ENCODE measurements at regions not wholly inside any gene's neighbourhood (a gene's known extent, or its start where the extent isn't known, plus 50 kb on each side); places are given as distances from the start of the nearest gene placed in this dataset.

GRCh38 chr15:26378304-26378703, 394.6 kb downstream of the GABRB3 start:
- Histone ChIP-seq H3K9me3 (peaks cover 0 to 50% (median 19%) of the 10 kb centered on the region in 4 donors), H3K4me1 (no peaks in the 10 kb centered on the region), H3K4me3 (no peak overlapping the region), H3K36me3 (no peaks in the 10 kb centered on the region), H3K27me3 (no peaks in the 10 kb centered on the region), H3K27ac (no peak overlapping the region)
- WGBS, 5 donors = 43 to 56% (median 48%) methylated on average over 2 of the region's 2 CpGs
- no peak for TF ChIP-seq POLR2A (IDR thresholded peaks at IDR 0.05)
- TF ChIP-seq EP300 (IDR thresholded peaks at IDR 0.05) = no peak
- TF ChIP-seq CTCF (IDR thresholded peaks at IDR 0.05) = no peak
- no peak for TF ChIP-seq POLR2AphosphoS5 (IDR thresholded peaks at IDR 0.05)
- no peak for DNase-seq
- intact Hi-C loops (cut with DNase I; ENCODE audit: low total_unique reads) = loop anchor here (10.0 kb wide), 1 partner anchor 56 kb away; no protein-coding TSS in a partner anchor

GRCh38 chr15:26376243-26376642, 396.6 kb downstream of the GABRB3 start:
- no peaks in the 10 kb centered on the region for H3K36me3 ChIP-seq
- no peak overlapping the region for H3K4me3 ChIP-seq
- 63 to 79% (median 66%) methylated on average over 2 of the region's 2 CpGs for WGBS, 5 donors
- no peak for DNase-seq
- no peak overlapping the region for H3K27ac ChIP-seq
- TF ChIP-seq POLR2A (IDR thresholded peaks at IDR 0.05) = no peak
- TF ChIP-seq CTCF (IDR thresholded peaks at IDR 0.05) = no peak
- no peak for TF ChIP-seq POLR2AphosphoS5 (IDR thresholded peaks at IDR 0.05)
- TF ChIP-seq EP300 (IDR thresholded peaks at IDR 0.05) = no peak
- peaks cover 0 to 47% (median 19%) of the 10 kb centered on the region in 4 donors for H3K9me3 ChIP-seq
- no peaks in the 10 kb centered on the region for H3K27me3 ChIP-seq
- no peaks in the 10 kb centered on the region for H3K4me1 ChIP-seq
- intact Hi-C loops (cut with DNase I; ENCODE audit: low total_unique reads) = loop anchor here (10.0 kb wide), 1 partner anchor 59 kb away; no protein-coding TSS in a partner anchor

GRCh38 chr15:26374806-26375205, 398.1 kb downstream of the GABRB3 start:
- WGBS, 5 donors = 70 to 89% (median 81%) methylated on average over 1 of the region's 1 CpG
- H3K36me3 ChIP-seq = no peaks in the 10 kb centered on the region
- TF ChIP-seq POLR2A (IDR thresholded peaks at IDR 0.05) = no peak
- TF ChIP-seq CTCF (IDR thresholded peaks at IDR 0.05) = no peak
- TF ChIP-seq POLR2AphosphoS5 (IDR thresholded peaks at IDR 0.05) = no peak
- TF ChIP-seq EP300 (IDR thresholded peaks at IDR 0.05) = no peak
- DNase-seq = no peak
- H3K27ac ChIP-seq = no peak overlapping the region
- no peaks in the 10 kb centered on the region for H3K4me1 ChIP-seq
- H3K9me3 ChIP-seq = peaks cover 0 to 45% (median 19%) of the 10 kb centered on the region in 4 donors
- no peak overlapping the region for H3K4me3 ChIP-seq
- no peaks in the 10 kb centered on the region for H3K27me3 ChIP-seq
- intact Hi-C loops (cut with DNase I; ENCODE audit: low total_unique reads) = loop anchor here (10.0 kb wide), 1 partner anchor 60 kb away; no protein-coding TSS in a partner anchor

- intact Hi-C loops (cut with DNase I; ENCODE audit: low total_unique reads) = loop anchor here (10.0 kb wide), 1 partner anchor 62 kb away; no protein-coding TSS in a partner anchor
- Histone ChIP-seq H3K27ac (no peak overlapping the region), H3K36me3 (no peaks in the 10 kb centered on the region), H3K4me3 (no peak overlapping the region), H3K27me3 (no peaks in the 10 kb centered on the region), H3K4me1 (no peaks in the 10 kb centered on the region), H3K9me3 (peaks cover 0 to 30% (median 16%) of the 10 kb centered on the region in 4 donors)
- DNase-seq = no peak
- TF ChIP-seq EP300 (IDR thresholded peaks at IDR 0.05) (no peak), CTCF (IDR thresholded peaks at IDR 0.05) (no peak), POLR2A (IDR thresholded peaks at IDR 0.05) (no peak), POLR2AphosphoS5 (IDR thresholded peaks at IDR 0.05) (no peak)
- WGBS, 5 donors = 34 to 68% (median 53%) methylated on average over 6 of the region's 6 CpGs
Measured at GRCh38 chr15:26372706-26373105, 400.2 kb downstream of the GABRB3 start.
